ENCODE measurements at regions not wholly inside any gene's neighbourhood (a gene's known extent, or its start where the extent isn't known, plus 50 kb on each side); places are given as distances from the start of the nearest gene placed in this dataset.

GRCh38 chr4:158065603-158066002, 107.2 kb downstream of the GASK1B start:
- intact Hi-C loops (cut with DNase I; ENCODE audit: low total_unique reads): no loop called here
- no peak for TF ChIP-seq POLR2A (IDR thresholded peaks at IDR 0.05)
- TF ChIP-seq, protein P1, sequence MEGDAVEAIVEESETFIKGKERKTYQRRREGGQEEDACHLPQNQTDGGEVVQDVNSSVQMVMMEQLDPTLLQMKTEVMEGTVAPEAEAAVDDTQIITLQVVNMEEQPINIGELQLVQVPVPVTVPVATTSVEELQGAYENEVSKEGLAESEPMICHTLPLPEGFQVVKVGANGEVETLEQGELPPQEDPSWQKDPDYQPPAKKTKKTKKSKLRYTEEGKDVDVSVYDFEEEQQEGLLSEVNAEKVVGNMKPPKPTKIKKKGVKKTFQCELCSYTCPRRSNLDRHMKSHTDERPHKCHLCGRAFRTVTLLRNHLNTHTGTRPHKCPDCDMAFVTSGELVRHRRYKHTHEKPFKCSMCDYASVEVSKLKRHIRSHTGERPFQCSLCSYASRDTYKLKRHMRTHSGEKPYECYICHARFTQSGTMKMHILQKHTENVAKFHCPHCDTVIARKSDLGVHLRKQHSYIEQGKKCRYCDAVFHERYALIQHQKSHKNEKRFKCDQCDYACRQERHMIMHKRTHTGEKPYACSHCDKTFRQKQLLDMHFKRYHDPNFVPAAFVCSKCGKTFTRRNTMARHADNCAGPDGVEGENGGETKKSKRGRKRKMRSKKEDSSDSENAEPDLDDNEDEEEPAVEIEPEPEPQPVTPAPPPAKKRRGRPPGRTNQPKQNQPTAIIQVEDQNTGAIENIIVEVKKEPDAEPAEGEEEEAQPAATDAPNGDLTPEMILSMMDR (IDR thresholded peaks at IDR 0.05): no peak
- no peak for DNase-seq (ENCODE audit: low spot score in 2 of 2)
- no peak overlapping the region for H3K4me3 ChIP-seq (ENCODE audit: low read depth, poor library complexity, severe bottlenecking)
- WGBS, 2 donors: 77 to 85% methylated on average over 1 of the region's 1 CpG

DNA sequence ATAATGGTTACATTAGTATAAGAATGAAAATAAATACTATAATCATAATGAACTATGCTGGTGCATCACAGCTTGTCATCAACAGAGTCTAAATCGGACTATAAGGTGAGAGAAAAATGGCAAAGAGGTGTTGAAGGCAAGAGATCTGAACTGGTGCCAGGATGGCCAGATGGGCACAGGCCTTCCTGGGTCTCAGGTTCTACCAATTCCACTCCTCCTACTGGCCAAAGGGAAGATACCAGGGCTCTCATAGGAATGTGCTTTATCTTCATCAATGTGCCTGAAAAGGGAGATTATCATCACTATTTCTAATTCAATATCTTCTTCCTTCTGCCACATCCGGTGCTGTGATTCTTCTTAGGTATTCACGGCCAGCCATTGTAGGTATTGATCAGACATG, 107.6 kb downstream of the GASK1B start:
- DNase-seq (ENCODE audit: low spot score in 2 of 2): no peak
- WGBS, 2 donors: 58 to 61% methylated on average over 3 of the region's 3 CpGs
- intact Hi-C loops (cut with DNase I; ENCODE audit: low total_unique reads): no loop called here
- H3K4me3 ChIP-seq (ENCODE audit: low read depth, poor library complexity, severe bottlenecking): no peak overlapping the region
- TF ChIP-seq, protein P1 (IDR thresholded peaks at IDR 0.05): no peak
- TF ChIP-seq POLR2A (IDR thresholded peaks at IDR 0.05): no peak

DNA sequence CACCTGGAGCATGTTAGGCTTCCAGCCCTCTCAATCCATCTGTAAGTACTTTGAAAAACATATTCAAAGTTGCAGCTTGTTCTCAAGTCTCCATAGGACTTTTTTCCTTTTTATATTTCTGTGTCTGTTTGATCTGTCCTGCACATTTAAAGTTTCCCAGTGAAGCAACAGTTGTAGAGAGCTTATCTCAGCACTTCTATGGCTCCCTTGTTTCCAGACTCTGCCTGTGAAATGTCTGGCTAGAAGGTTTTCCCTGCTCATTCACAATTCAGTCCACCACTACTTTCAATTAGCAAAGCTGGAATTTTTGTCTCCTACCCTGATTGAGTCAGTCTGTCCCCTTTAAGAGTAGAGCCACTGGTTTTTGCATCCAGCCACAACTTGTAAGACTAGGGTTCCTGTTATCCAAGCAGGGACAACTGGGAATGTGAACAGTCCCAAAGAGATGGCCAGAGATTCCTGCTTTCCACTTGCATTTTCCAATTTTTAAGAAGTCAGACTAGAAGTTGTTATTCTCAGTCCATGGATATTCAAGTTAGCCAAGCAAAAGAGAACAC, 116.1 kb downstream of the GASK1B start:
- DNase-seq (ENCODE audit: low spot score in 2 of 2): no peak
- H3K4me3 ChIP-seq (ENCODE audit: low read depth, poor library complexity, severe bottlenecking): no peak overlapping the region
- intact Hi-C loops (cut with DNase I; ENCODE audit: low total_unique reads): no loop called here
- TF ChIP-seq, protein P1 (IDR thresholded peaks at IDR 0.05): no peak
- TF ChIP-seq POLR2A (IDR thresholded peaks at IDR 0.05): no peak

DNA sequence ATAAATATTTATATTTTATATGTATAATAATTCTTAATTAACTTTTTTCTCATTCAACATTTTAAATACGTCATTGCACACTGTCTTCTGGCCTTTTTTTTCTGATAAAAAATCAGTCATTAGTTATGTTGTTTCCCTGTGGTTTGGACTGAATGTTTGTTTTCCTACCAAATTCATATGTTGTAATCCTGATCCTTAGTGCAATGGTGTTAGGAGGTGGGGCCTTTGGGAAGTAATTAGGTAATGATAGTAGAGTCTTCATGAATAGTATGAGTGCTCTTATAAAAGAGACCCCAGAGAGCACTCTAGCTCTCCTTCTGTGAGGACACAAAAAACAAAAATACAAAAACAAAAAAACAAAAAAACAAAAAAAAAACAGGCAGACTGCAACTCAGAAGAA, 117.2 kb downstream of the GASK1B start:
- DNase-seq (ENCODE audit: low spot score in 2 of 2): no peak
- intact Hi-C loops (cut with DNase I; ENCODE audit: low total_unique reads): no loop called here
- no peak overlapping the region for H3K4me3 ChIP-seq (ENCODE audit: low read depth, poor library complexity, severe bottlenecking)
- WGBS, 2 donors: 88 to 93% methylated on average over 1 of the region's 1 CpG
- TF ChIP-seq, protein P1 (IDR thresholded peaks at IDR 0.05): no peak
- no peak for TF ChIP-seq POLR2A (IDR thresholded peaks at IDR 0.05)

- 95 to 97% methylated on average over 3 of the region's 3 CpGs for WGBS, 2 donors
- DNase-seq (ENCODE audit: low spot score in 2 of 2): no peak
- intact Hi-C loops (cut with DNase I; ENCODE audit: low total_unique reads): no loop called here
- no peak overlapping the region for H3K4me3 ChIP-seq (ENCODE audit: low read depth, poor library complexity, severe bottlenecking)
- TF ChIP-seq POLR2A (IDR thresholded peaks at IDR 0.05): no peak
- TF ChIP-seq, protein P1 (IDR thresholded peaks at IDR 0.05): no peak
These were observed 119.0 kb downstream of the GASK1B start for GRCh38 chr4:158053801-158054200.

- intact Hi-C loops (cut with DNase I; ENCODE audit: low total_unique reads): no loop called here
- H3K4me3 ChIP-seq (ENCODE audit: low read depth, poor library complexity, severe bottlenecking): no peak overlapping the region
- no peak for TF ChIP-seq POLR2A (IDR thresholded peaks at IDR 0.05)
- TF ChIP-seq, protein P1 (IDR thresholded peaks at IDR 0.05): no peak
- no peak for DNase-seq (ENCODE audit: low spot score in 2 of 2)
These were observed 119.7 kb downstream of the GASK1B start for GRCh38 chr4:158053086-158053485.

Measured in lower leg skin (tissue), 4 donors.